ENCODE measurements at regions not wholly inside any gene's neighbourhood (a gene's known extent, or its start where the extent isn't known, plus 50 kb on each side); places are given as distances from the start of the nearest gene placed in this dataset.
A peak's percentile ranks its signal among the peaks of the same experiment; 100 is the strongest.

DNA sequence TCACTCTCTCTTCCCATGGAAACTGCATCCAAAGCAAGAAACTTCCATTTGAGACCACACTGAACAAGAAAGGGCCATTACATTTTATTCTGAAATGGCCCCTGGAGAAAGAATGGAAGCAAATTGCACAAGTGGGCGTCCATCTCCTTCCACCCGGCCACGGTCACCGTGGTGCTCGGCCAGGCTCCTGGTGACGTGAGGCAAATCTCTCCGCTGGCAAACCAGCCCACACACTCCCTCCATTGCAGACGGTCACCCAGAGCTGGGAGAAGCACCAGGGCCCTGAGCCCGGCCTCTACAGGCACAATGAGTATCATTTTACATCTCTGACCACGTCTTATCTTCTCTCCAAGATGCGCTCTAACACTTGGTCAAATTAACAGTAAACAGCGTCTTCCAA, 126.1 kb upstream of the FAM20C start:
- Histone ChIP-seq H2AFZ (ENCODE audit: low read length) (no peak overlapping the region), H4K20me1 (ENCODE audit: low read length) (no peaks in the 10 kb centered on the region), H3K4me3 (ENCODE audit: low read length) (no peak overlapping the region), H3K27me3 (ENCODE audit: low read length) (no peaks in the 10 kb centered on the region), H3K36me3 (ENCODE audit: low read depth, low read length) (no peaks in the 10 kb centered on the region), H3K79me2 (ENCODE audit: low read length) (no peaks in the 10 kb centered on the region), H3K9me3 (ENCODE audit: low read length) (no peaks in the 10 kb centered on the region), H3K9me2 (replicated peaks; ENCODE audit: low read length) (no peaks in the 10 kb centered on the region), H3K4me2 (ENCODE audit: low read length) (no peak overlapping the region), H3F3A (ENCODE audit: low read length, unreplicated experiment) (no peaks in the 10 kb centered on the region), H3K9ac (ENCODE audit: low read length) (no peak overlapping the region), H3K4me1 (ENCODE audit: insufficient read depth, low read length) (peaks cover 20% of the 10 kb centered on the region), H3K27ac (ENCODE audit: low read length) (no peak overlapping the region)
- ATAC-seq = no peak
- intact Hi-C loops (cut with micrococcal nuclease) = no loop called here
- TF ChIP-seq, protein P1, sequence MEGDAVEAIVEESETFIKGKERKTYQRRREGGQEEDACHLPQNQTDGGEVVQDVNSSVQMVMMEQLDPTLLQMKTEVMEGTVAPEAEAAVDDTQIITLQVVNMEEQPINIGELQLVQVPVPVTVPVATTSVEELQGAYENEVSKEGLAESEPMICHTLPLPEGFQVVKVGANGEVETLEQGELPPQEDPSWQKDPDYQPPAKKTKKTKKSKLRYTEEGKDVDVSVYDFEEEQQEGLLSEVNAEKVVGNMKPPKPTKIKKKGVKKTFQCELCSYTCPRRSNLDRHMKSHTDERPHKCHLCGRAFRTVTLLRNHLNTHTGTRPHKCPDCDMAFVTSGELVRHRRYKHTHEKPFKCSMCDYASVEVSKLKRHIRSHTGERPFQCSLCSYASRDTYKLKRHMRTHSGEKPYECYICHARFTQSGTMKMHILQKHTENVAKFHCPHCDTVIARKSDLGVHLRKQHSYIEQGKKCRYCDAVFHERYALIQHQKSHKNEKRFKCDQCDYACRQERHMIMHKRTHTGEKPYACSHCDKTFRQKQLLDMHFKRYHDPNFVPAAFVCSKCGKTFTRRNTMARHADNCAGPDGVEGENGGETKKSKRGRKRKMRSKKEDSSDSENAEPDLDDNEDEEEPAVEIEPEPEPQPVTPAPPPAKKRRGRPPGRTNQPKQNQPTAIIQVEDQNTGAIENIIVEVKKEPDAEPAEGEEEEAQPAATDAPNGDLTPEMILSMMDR (conservative IDR thresholded peaks at IDR 0.05; ENCODE audit: low read depth, low read length) = no peak
- no peak for TF ChIP-seq EZH2phosphoT487 (IDR thresholded peaks at IDR 0.05; ENCODE audit: borderline replicate concordance, low read length)
- no peak for TF ChIP-seq EZH2 (IDR thresholded peaks at IDR 0.05; ENCODE audit: low read length, unreplicated experiment)
- BruUV-seq (replicated peaks) = no TSS peak
- ChIA-PET POLR2A (ENCODE audit: unreplicated experiment) (no interaction called here), CTCF (no interaction called here)
- DNase-seq = no peak

DNA sequence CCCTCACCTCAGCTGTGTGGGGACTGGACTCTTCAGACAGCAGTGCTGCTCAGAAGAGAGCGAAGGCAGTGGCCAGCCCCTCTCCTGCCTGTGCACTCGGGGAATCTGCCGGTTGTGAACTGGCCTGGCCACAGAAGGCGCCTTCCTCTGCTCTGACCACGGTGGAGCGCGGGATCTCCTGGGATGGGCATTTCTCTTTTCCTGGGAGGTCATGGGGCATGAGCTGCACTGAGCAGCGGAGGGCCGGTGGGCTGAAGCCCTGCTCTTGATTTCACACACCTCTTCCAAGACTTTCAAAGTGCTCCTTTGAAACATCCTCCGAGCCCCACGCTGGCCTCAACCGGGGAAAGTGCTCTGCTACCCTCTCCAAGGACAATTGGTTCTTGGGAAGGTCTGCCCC, 125.6 kb upstream of the FAM20C start:
- no peaks in the 10 kb centered on the region for H3K79me2 ChIP-seq (ENCODE audit: low read length)
- intact Hi-C loops (cut with micrococcal nuclease) = no loop called here
- no peaks in the 10 kb centered on the region for H3K9me3 ChIP-seq (ENCODE audit: low read length)
- no peak for DNase-seq
- H3K27me3 ChIP-seq (ENCODE audit: low read length) = no peaks in the 10 kb centered on the region
- peaks cover 20% of the 10 kb centered on the region for H3K4me1 ChIP-seq (ENCODE audit: insufficient read depth, low read length)
- H3K9me2 ChIP-seq (replicated peaks; ENCODE audit: low read length) = no peaks in the 10 kb centered on the region
- no peaks in the 10 kb centered on the region for H3K36me3 ChIP-seq (ENCODE audit: low read depth, low read length)
- no peak overlapping the region for H3K27ac ChIP-seq (ENCODE audit: low read length)
- no peaks in the 10 kb centered on the region for H4K20me1 ChIP-seq (ENCODE audit: low read length)
- H3K4me3 ChIP-seq (ENCODE audit: low read length) = no peak overlapping the region
- ATAC-seq = no peak
- BruUV-seq (replicated peaks) = no TSS peak
- no peak overlapping the region for H3K4me2 ChIP-seq (ENCODE audit: low read length)
- ChIA-PET POLR2A (ENCODE audit: unreplicated experiment) (no interaction called here), CTCF (no interaction called here)
- no peak overlapping the region for H3K9ac ChIP-seq (ENCODE audit: low read length)
- no peak overlapping the region for H2AFZ ChIP-seq (ENCODE audit: low read length)
- TF ChIP-seq, protein P1 (conservative IDR thresholded peaks at IDR 0.05; ENCODE audit: low read depth, low read length) = no peak
- TF ChIP-seq EZH2 (IDR thresholded peaks at IDR 0.05; ENCODE audit: low read length, unreplicated experiment) (no peak), EZH2phosphoT487 (IDR thresholded peaks at IDR 0.05; ENCODE audit: borderline replicate concordance, low read length) (no peak)
- no peaks in the 10 kb centered on the region for H3F3A ChIP-seq (ENCODE audit: low read length, unreplicated experiment)

DNA sequence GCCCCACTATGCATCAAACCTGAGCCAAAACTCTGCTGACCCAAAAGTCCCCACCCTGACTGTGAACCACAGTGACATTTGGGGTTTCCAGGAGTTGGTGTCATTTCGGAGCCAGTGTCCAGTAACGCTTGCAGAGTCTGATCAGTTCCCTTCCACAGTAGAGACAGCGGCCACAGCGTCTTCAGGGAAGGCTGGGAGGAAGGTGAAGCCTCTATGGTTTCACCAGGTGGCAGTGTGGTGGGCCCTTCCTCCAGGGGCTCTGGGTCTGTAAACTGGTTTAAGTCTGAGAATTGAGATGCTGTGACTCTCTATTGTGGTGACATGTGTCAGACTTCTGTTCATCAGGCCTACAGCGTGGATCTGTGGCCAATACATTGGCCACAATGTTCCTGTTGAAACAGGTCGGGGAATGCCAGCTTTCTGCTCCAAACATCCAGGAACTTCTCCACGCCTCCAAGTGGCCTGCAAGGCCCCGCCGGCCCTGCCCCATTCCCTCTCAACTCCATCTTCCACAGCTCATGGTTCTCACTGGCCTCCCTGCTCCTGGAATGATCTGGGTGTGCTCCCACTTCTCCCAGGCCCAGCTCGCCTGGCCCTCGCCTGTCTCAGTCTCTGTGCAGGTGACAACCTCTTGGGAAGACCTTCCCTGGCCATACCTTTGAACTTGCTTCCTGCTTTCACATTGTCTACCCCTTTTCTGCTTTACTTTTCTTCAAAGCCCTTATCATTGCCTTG, 124.5 kb upstream of the FAM20C start:
- Histone ChIP-seq H2AFZ (ENCODE audit: low read length) (no peak overlapping the region), H3K4me2 (ENCODE audit: low read length) (peak overlapping the region; percentile 48), H3K27ac (ENCODE audit: low read length) (peak overlapping the region; percentile 69), H3F3A (ENCODE audit: low read length, unreplicated experiment) (no peaks in the 10 kb centered on the region), H3K79me2 (ENCODE audit: low read length) (no peaks in the 10 kb centered on the region), H3K4me1 (ENCODE audit: insufficient read depth, low read length) (peaks cover 20% of the 10 kb centered on the region), H3K9me2 (replicated peaks; ENCODE audit: low read length) (no peaks in the 10 kb centered on the region), H3K27me3 (ENCODE audit: low read length) (no peaks in the 10 kb centered on the region), H3K4me3 (ENCODE audit: low read length) (no peak overlapping the region), H4K20me1 (ENCODE audit: low read length) (no peaks in the 10 kb centered on the region), H3K36me3 (ENCODE audit: low read depth, low read length) (no peaks in the 10 kb centered on the region), H3K9ac (ENCODE audit: low read length) (no peak overlapping the region), H3K9me3 (ENCODE audit: low read length) (no peaks in the 10 kb centered on the region)
- DNase-seq (peak; percentile 72), ATAC-seq (no peak)
- no TSS peak for BruUV-seq (replicated peaks)
- CTCF ChIA-PET = no interaction called here
- POLR2A ChIA-PET (ENCODE audit: unreplicated experiment) = no interaction called here
- intact Hi-C loops (cut with micrococcal nuclease) = no loop called here
- no peak for TF ChIP-seq EZH2phosphoT487 (IDR thresholded peaks at IDR 0.05; ENCODE audit: borderline replicate concordance, low read length)
- TF ChIP-seq, protein P1 (conservative IDR thresholded peaks at IDR 0.05; ENCODE audit: low read depth, low read length) = peak; percentile 47; the same call in 1 of the 2 replicates
- no peak for TF ChIP-seq EZH2 (IDR thresholded peaks at IDR 0.05; ENCODE audit: low read length, unreplicated experiment)
